H1 (cell line): ENCODE measurements at regions not wholly inside any gene's neighbourhood (a gene's known extent, or its start where the extent isn't known, plus 50 kb on each side); places are given as distances from the start of the nearest gene placed in this dataset.

Source experiments
- CTCF ChIA-PET: fragments of 300-600 bp; sonication (Branson Sonifier 250); formaldehyde crosslinking; loops from one replicate; lab custom pipeline; 2021; ENCODE audit not compliant: partially characterized antibody; lab: Charles Lee
- POLR2A ChIA-PET: fragments of 300-600 bp; sonication (Branson Sonifier 250); formaldehyde crosslinking; loops from one replicate; lab custom pipeline; 2021; ENCODE audit warnings: inconsistent platforms; ENCODE audit not compliant: partially characterized antibody; lab: Charles Lee
- DNase-seq, 2 experiments: peaks; one replicate each; pipeline versions ENCODE4 v3.0.0 to v3.0.0-alpha.2; 2010 to 2022; ENCODE audit warnings: low spot score in 2 of 2, low read depth in 1 of 2, mixed read lengths in 1 of 2
- FAIRE-seq: peaks from 2 replicates; lab custom pipeline; 2011; peaks lifted over from hg19 to GRCh38; lab: Jason Lieb, UNC
- H2AFZ ChIP-seq: 2 replicates; pipeline ENCODE4 v1.8.1; 2012; ENCODE audit warnings: low read length, inconsistent platforms
- H2AK5ac ChIP-seq: 2 replicates; pipeline ENCODE4 v1.6.1; 2013; ENCODE audit warnings: low read depth, low read length
- H2BK120ac ChIP-seq: replicated peaks from 2 replicates; pipeline ENCODE3; 2013; ENCODE audit warnings: low read depth, low read length, inconsistent platforms
- H2BK12ac ChIP-seq: 2 replicates; pipeline ENCODE4 v1.6.1; 2013; ENCODE audit warnings: low read depth, low read length
- H2BK15ac ChIP-seq: 2 replicates; pipeline ENCODE4 v1.6.1; 2013; ENCODE audit warnings: low read length
- H2BK20ac ChIP-seq: 2 replicates; pipeline ENCODE4 v1.6.1; 2013; ENCODE audit warnings: low read length
- H2BK5ac ChIP-seq: 2 replicates; pipeline ENCODE4 v1.6.1; 2013; ENCODE audit warnings: low read depth, low read length
- H3K14ac ChIP-seq: 2 replicates; pipeline ENCODE4 v1.6.1; 2013; ENCODE audit warnings: inconsistent platforms; ENCODE audit not compliant: insufficient read length
- H3K18ac ChIP-seq: 2 replicates; pipeline ENCODE4 v1.6.1; 2013; ENCODE audit warnings: low read length; ENCODE audit errors: extremely low read depth
- H3K23ac ChIP-seq: 2 replicates; pipeline ENCODE4 v1.6.1; 2013; ENCODE audit warnings: inconsistent platforms; ENCODE audit not compliant: insufficient read length
- H3K23me2 ChIP-seq: 2 replicates; pipeline ENCODE4 v1.6.1; 2013; ENCODE audit warnings: low read depth, low read length
- H3K27ac ChIP-seq: 2 replicates; pipeline ENCODE4 v1.6.1; 2011; ENCODE audit warnings: low read depth, low read length, inconsistent platforms
- H3K27me3 ChIP-seq, 4 experiments: replicated peaks in 1 of 4; 1 replicate in 1 of 4; 2 replicates in 3 of 4; pipeline versions ENCODE4 v1.6.1 to v1.8.1; 2011 to 2013; ENCODE audit warnings: low read length in 3 of 4, mild to moderate bottlenecking in 3 of 4, inconsistent platforms in 2 of 4, mixed read lengths in 2 of 4, moderate library complexity in 1 of 4; ENCODE audit not compliant: control insufficient read depth in 3 of 4, insufficient read depth in 3 of 4; ENCODE audit errors: extremely low read depth in 1 of 4
- H3K36me3 ChIP-seq, 4 experiments: 2 replicates each; pipeline versions ENCODE4 v1.6.1 to v1.8.1; 2011 to 2013; ENCODE audit warnings: mild to moderate bottlenecking in 4 of 4, low read length in 3 of 4, moderate library complexity in 2 of 4, control low read depth in 1 of 4, inconsistent platforms in 1 of 4; ENCODE audit not compliant: insufficient read depth in 4 of 4, control insufficient read depth in 2 of 4
- H3K4ac ChIP-seq: replicated peaks from 2 replicates; pipeline ENCODE3; 2013; ENCODE audit warnings: low read length, low read depth, mixed read lengths, inconsistent platforms; ENCODE audit not compliant: insufficient read length
- H3K4me1 ChIP-seq, 4 experiments: replicated peaks in 1 of 4; 1 replicate in 1 of 4; 2 replicates in 3 of 4; pipeline versions ENCODE4 v1.6.1 to v1.8.1; 2011 to 2013; ENCODE audit warnings: low read length in 3 of 4, inconsistent platforms in 2 of 4, mixed read lengths in 1 of 4; ENCODE audit not compliant: insufficient read depth in 4 of 4, control insufficient read depth in 3 of 4
- H3K4me2 ChIP-seq, 2 experiments: 2 replicates each; pipeline versions ENCODE4 v1.6.1 to v1.8.1; 2011 to 2013; ENCODE audit warnings: low read depth in 2 of 2, low read length in 2 of 2, control low read depth in 1 of 2, inconsistent platforms in 1 of 2, mild to moderate bottlenecking in 1 of 2; ENCODE audit not compliant: insufficient read depth in 1 of 2
- H3K4me3 ChIP-seq, 4 experiments: fragments of 200-600, 300-600 bp in 1 of 4; sonication (generic), shearing (Covaris generic), sonication (Bioruptor Twin) in 1 of 4; 2 replicates each; pipeline versions ENCODE4 v1.5.1 to v1.8.1; 2011 to 2016; ENCODE audit warnings: low read length in 4 of 4, low read depth in 3 of 4, control low read depth in 2 of 4, inconsistent platforms in 2 of 4, mild to moderate bottlenecking in 2 of 4, mixed read lengths in 1 of 4, moderate library complexity in 1 of 4; ENCODE audit not compliant: insufficient read depth in 2 of 4; ENCODE audit errors: extremely low read depth in 1 of 4
- H3K56ac ChIP-seq: replicated peaks from 2 replicates; pipeline ENCODE3; 2013; ENCODE audit warnings: low read depth, mild to moderate bottlenecking, mixed read lengths, low read length, inconsistent platforms; ENCODE audit not compliant: insufficient read length
- H3K79me1 ChIP-seq: 2 replicates; pipeline ENCODE4 v1.6.1; 2013; ENCODE audit warnings: low read depth, low read length, control low read depth
- H3K79me2 ChIP-seq, 2 experiments: 2 replicates each; pipeline versions ENCODE4 v1.6.1 to v1.8.1; 2012 to 2013; ENCODE audit warnings: low read length in 2 of 2, mild to moderate bottlenecking in 2 of 2, inconsistent platforms in 1 of 2; ENCODE audit not compliant: insufficient read depth in 2 of 2, control insufficient read depth in 1 of 2
- H3K9ac ChIP-seq, 4 experiments: replicated peaks in 1 of 4; 1 replicate in 1 of 4; 2 replicates in 3 of 4; pipeline versions ENCODE4 v1.6.1 to v1.8.1; 2011 to 2013; ENCODE audit warnings: low read depth in 3 of 4, low read length in 3 of 4, control low read depth in 2 of 4, mild to moderate bottlenecking in 2 of 4, moderate library complexity in 2 of 4, inconsistent platforms in 1 of 4; ENCODE audit errors: extremely low read depth in 1 of 4
- H3K9me3 ChIP-seq, 2 experiments: 2 replicates each; pipeline versions ENCODE4 v1.6.1 to v1.8.1; 2012 to 2013; ENCODE audit warnings: mild to moderate bottlenecking in 2 of 2, moderate library complexity in 2 of 2, control low read depth in 1 of 2, inconsistent platforms in 1 of 2, low read depth in 1 of 2, low read length in 1 of 2, mixed read lengths in 1 of 2; ENCODE audit not compliant: insufficient read depth in 2 of 2
- H4K20me1 ChIP-seq, 2 experiments: replicated peaks in 1 of 2; 2 replicates each; pipeline versions ENCODE3 to v1.8.1; 2011 to 2013; ENCODE audit warnings: inconsistent platforms in 2 of 2, low read length in 2 of 2, mild to moderate bottlenecking in 1 of 2; ENCODE audit not compliant: insufficient read depth in 2 of 2, control insufficient read depth in 1 of 2
- H4K5ac ChIP-seq: 2 replicates; pipeline ENCODE4 v1.6.1; 2013; ENCODE audit warnings: low read length, low read depth, mixed read lengths, inconsistent platforms; ENCODE audit not compliant: insufficient read length
- H4K8ac ChIP-seq: 2 replicates; pipeline ENCODE4 v1.8.0; 2013; ENCODE audit warnings: mild to moderate bottlenecking, moderate library complexity, low read length, inconsistent platforms; ENCODE audit not compliant: insufficient read depth; ENCODE audit errors: extremely low read depth
- H4K91ac ChIP-seq: replicated peaks from 2 replicates; pipeline ENCODE3; 2013; ENCODE audit warnings: low read length, mixed read lengths, inconsistent platforms; ENCODE audit not compliant: insufficient read length
- BCL11A ChIP-seq, 2 experiments: IDR thresholded peaks; one replicate each; pipeline ENCODE4 v1.6.1; 2011; ENCODE audit warnings: low read depth in 2 of 2, low read length in 2 of 2, mild to moderate bottlenecking in 2 of 2
- CBX8 ChIP-seq: fragments of 300-800, 300-1000 bp; sonication (generic); IDR thresholded peaks from 2 replicates; pipeline ENCODE4 v1.7.1; 2016; ENCODE audit warnings: low read depth, low read length, borderline replicate concordance
- CREB1 ChIP-seq: IDR thresholded peaks from 2 replicates; pipeline ENCODE4 v1.6.1; 2012; ENCODE audit warnings: inconsistent platforms
- EGR1 ChIP-seq: IDR thresholded peaks from 2 replicates; pipeline ENCODE4 v1.6.1; 2011; ENCODE audit warnings: low read depth, low read length, borderline replicate concordance
- EZH2 ChIP-seq: fragments of 200-600 bp; sonication (generic); IDR thresholded peaks from 2 replicates; pipeline ENCODE4 v1.7.1; 2012; ENCODE audit warnings: low read depth, mild to moderate bottlenecking, moderate library complexity, low read length, inconsistent platforms; ENCODE audit not compliant: severe bottlenecking
- GTF2F1 ChIP-seq: IDR thresholded peaks from 2 replicates; pipeline ENCODE4 v1.6.1; 2012; ENCODE audit warnings: low read depth, low read length, improper control_type of control experiment, borderline replicate concordance
- HDAC2 ChIP-seq, 2 experiments: fragments of 300-600 bp in 1 of 2; sonication (generic) in 1 of 2; IDR thresholded peaks; 2 replicates each; pipeline ENCODE4 v1.6.1; 2011 to 2012; ENCODE audit warnings: low read depth in 2 of 2, low read length in 2 of 2, mild to moderate bottlenecking in 2 of 2, moderate library complexity in 2 of 2, borderline replicate concordance in 1 of 2, inconsistent platforms in 1 of 2
- KDM5A ChIP-seq: fragments of 200-600 bp; IDR thresholded peaks from 2 replicates; pipeline ENCODE4 v1.7.1; 2012; ENCODE audit warnings: mild to moderate bottlenecking, low read length, inconsistent platforms, mixed read lengths
- NANOG ChIP-seq: IDR thresholded peaks from 2 replicates; pipeline ENCODE4 v1.6.1; 2011; ENCODE audit warnings: low read length, low read depth, mild to moderate bottlenecking, inconsistent platforms; ENCODE audit not compliant: insufficient read depth, poor library complexity, severe bottlenecking
- RAD21 ChIP-seq, 2 experiments: IDR thresholded peaks in 1 of 2; conservative IDR thresholded peaks in 1 of 2; 2 replicates each; pipeline ENCODE4 v1.6.1; 2011; ENCODE audit warnings: low read depth in 2 of 2, low read length in 2 of 2, improper control_type of control experiment in 1 of 2, inconsistent platforms in 1 of 2, mild to moderate bottlenecking in 1 of 2, moderate library complexity in 1 of 2
- RBBP5 ChIP-seq: IDR thresholded peaks from 2 replicates; pipeline ENCODE4 v1.7.1; 2012; ENCODE audit warnings: low read depth, mild to moderate bottlenecking, inconsistent platforms, low read length, moderate library complexity, borderline replicate concordance
- RFX5 ChIP-seq: IDR thresholded peaks from 2 replicates; pipeline ENCODE4 v1.6.1; 2011; ENCODE audit warnings: low read depth, low read length, improper control_type of control experiment, borderline replicate concordance
- SRF ChIP-seq: IDR thresholded peaks from 2 replicates; pipeline ENCODE4 v1.6.1; 2011; ENCODE audit warnings: mild to moderate bottlenecking, low read depth, low read length, moderate library complexity
- ZNF274 ChIP-seq: IDR thresholded peaks from 2 replicates; pipeline ENCODE4 v1.7.0; 2012; ENCODE audit warnings: low read length, borderline replicate concordance; ENCODE audit errors: extremely low read depth
- WGBS, 2 experiments: shearing (Covaris generic) in 1 of 2; methylation state at CpG; one replicate each; pipeline versions ENCODE4 v1.1.6 to v1.1.7; 2013 to 2015; ENCODE audit warnings: low lambda C conversion rate in 2 of 2, mixed read lengths in 2 of 2, inconsistent platforms in 1 of 2, low coverage in 1 of 2, missing lambda C conversion rate in 1 of 2; ENCODE audit not compliant: insufficient replicate concordance in 2 of 2, insufficient coverage in 1 of 2, insufficient read length in 1 of 2; ENCODE audit errors: extremely low coverage in 1 of 2, missing lambda C conversion rate in 1 of 2; 5-methylcytosine and 5-hydroxymethylcytosine counted together

- FAIRE-seq: no peak
- no peaks in the 10 kb centered on the region for H3K4me1 ChIP-seq
- H3K4me3 ChIP-seq: no peak overlapping the region
Observed at GRCh38 chr6:155778336-155778735, 322.7 kb upstream of the NOX3 start.

More at GRCh38 chr6:155778336-155778735, 322.7 kb upstream of the NOX3 start:
- no peaks in the 10 kb centered on the region for H4K20me1 ChIP-seq
- H3K14ac ChIP-seq: no peak overlapping the region
- POLR2A ChIA-PET: no interaction called here
- no peak for DNase-seq
- no peaks in the 10 kb centered on the region for H3K79me2 ChIP-seq
- TF ChIP-seq HDAC2 (IDR thresholded peaks at IDR 0.05; ENCODE audit: borderline replicate concordance in 1 of 2, low read depth in 2 of 2, low read length in 2 of 2) (no peak), CBX8 (no peak), RBBP5 (no peak), SRF (no peak), CREB1 (no peak), EZH2 (no peak), GTF2F1 (no peak), NANOG (no peak), RAD21 (IDR thresholded peaks at IDR 0.05 in 1 of 2, conservative IDR thresholded peaks at IDR 0.05 in 1 of 2; ENCODE audit: low read depth in 2 of 2, low read length in 2 of 2) (no peak), KDM5A (no peak), EGR1 (no peak), BCL11A (IDR thresholded peaks at IDR 0.05; ENCODE audit: low read depth in 2 of 2, low read length in 2 of 2) (no peak), RFX5 (no peak), ZNF274 (no peak)
- no peak overlapping the region for H3K4me2 ChIP-seq
- CTCF ChIA-PET: no interaction called here
- H3K9me3 ChIP-seq: no peaks in the 10 kb centered on the region
- WGBS, 2 experiments: 97% methylated on average over 2 of the region's 2 CpGs; no CpG with 5 or more reads in 1 of the 2 experiments
- H2BK5ac ChIP-seq: no peak overlapping the region
- H2AFZ ChIP-seq: no peak overlapping the region
- no peaks in the 10 kb centered on the region for H3K27me3 ChIP-seq
- H3K4ac ChIP-seq: no peak overlapping the region
- H2BK20ac ChIP-seq: no peak overlapping the region
- H4K91ac ChIP-seq: no peak overlapping the region
- no peak overlapping the region for H4K5ac ChIP-seq
- no peak overlapping the region for H3K27ac ChIP-seq
- H2AK5ac ChIP-seq: no peak overlapping the region
- H3K36me3 ChIP-seq: no peaks in the 10 kb centered on the region
- H3K56ac ChIP-seq: no peak overlapping the region
- no peak overlapping the region for H3K18ac ChIP-seq
- no peak overlapping the region for H2BK15ac ChIP-seq
- H3K79me1 ChIP-seq: no peaks in the 10 kb centered on the region
- no peak overlapping the region for H3K23ac ChIP-seq
- no peak overlapping the region for H4K8ac ChIP-seq
- H2BK12ac ChIP-seq: no peak overlapping the region
- no peak overlapping the region for H3K9ac ChIP-seq
- no peak overlapping the region for H2BK120ac ChIP-seq
- H3K23me2 ChIP-seq: no peaks in the 10 kb centered on the region
